HCT116 (cell line): ENCODE measurements at regions not wholly inside any gene's neighbourhood (a gene's known extent, or its start where the extent isn't known, plus 50 kb on each side); places are given as distances from the start of the nearest gene placed in this dataset.

Source experiments
- ATAC-seq: fragments of 200-7000 bp; cut with Tn5 transposase; 2 replicates; pipeline ENCODE4 v1.9.1; 2020; ENCODE audit warnings: mild to moderate bottlenecking, moderate library complexity
- BruUV-seq: library from RNA; stranded (reverse); fragments of 400-500 nt; replicated peaks from 2 replicates; lab custom pipeline; 2021; lab: Mats Ljungman, UMichigan
- CTCF ChIA-PET: fragments of 300-600 bp; sonication (Branson Sonifier 250); formaldehyde crosslinking; loops from one replicate; lab custom pipeline; 2021; ENCODE audit warnings: antibody characterized with exemption; lab: Charles Lee
- POLR2A ChIA-PET: fragments of 300-600, 350-600 bp; sonication (Branson Sonifier 250); formaldehyde crosslinking; loops from one replicate; lab custom pipeline; 2021; ENCODE audit warnings: antibody characterized with exemption; lab: Charles Lee
- RAD21 ChIA-PET, 2 experiments: fragments of 300-600 bp; sonication (Branson Sonifier 250); formaldehyde crosslinking; loops; one replicate each; lab custom pipeline; 2023; ENCODE audit warnings: low total read pairs in 2 of 2; ENCODE audit not compliant: uncharacterized antibody in 2 of 2, unreplicated experiment in 2 of 2, low non-redundant PET in 1 of 2; lab: Charles Lee
- DNase-seq: peaks from one replicate; pipeline ENCODE4 v3.0.0-alpha.2; 2010; ENCODE audit warnings: low read depth, low spot score
- H2AFZ ChIP-seq: fragments of 200-600 bp; shearing (Covaris generic), sonication (generic); 2 replicates; pipeline ENCODE4 v1.6.1; 2017; ENCODE audit warnings: low read depth, mixed run types, mixed read lengths, antibody characterized with exemption, low read length; ENCODE audit not compliant: poor library complexity, severe bottlenecking
- H3K27ac ChIP-seq: 2 replicates; pipeline ENCODE4 v1.5.1; 2012; ENCODE audit warnings: low read depth, low read length
- H3K27me3 ChIP-seq: fragments of 200-600 bp; sonication (generic); 2 replicates; pipeline ENCODE4 v1.6.1; 2016; ENCODE audit warnings: mixed run types, low read length, mixed read lengths; ENCODE audit not compliant: insufficient read depth
- H3K36me3 ChIP-seq, 2 experiments: fragments of 200-500 bp in 1 of 2; fragments of 200-600 bp in 1 of 2; sonication (Bioruptor generic) in 1 of 2; sonication (generic) in 1 of 2; 2 replicates each; pipeline versions ENCODE4 v1.5.1 to v1.6.1; 2014 to 2016; ENCODE audit warnings: low read length in 2 of 2, inconsistent platforms in 1 of 2, mixed read lengths in 1 of 2, mixed run types in 1 of 2; ENCODE audit not compliant: insufficient read depth in 2 of 2, control insufficient read depth in 1 of 2
- H3K4me1 ChIP-seq, 2 experiments: fragments of 200-600 bp in 1 of 2; sonication (generic) in 1 of 2; 2 replicates each; pipeline versions ENCODE4 v1.5.1 to v1.6.1; 2012 to 2017; ENCODE audit warnings: low read length in 2 of 2, inconsistent platforms in 1 of 2, mild to moderate bottlenecking in 1 of 2, mixed read lengths in 1 of 2, mixed run types in 1 of 2, moderate library complexity in 1 of 2; ENCODE audit not compliant: insufficient read depth in 2 of 2, control insufficient read depth in 1 of 2
- H3K4me2 ChIP-seq: fragments of 200-600 bp; sonication (generic); 2 replicates; pipeline ENCODE4 v1.6.1; 2017; ENCODE audit warnings: mixed run types, low read length, mixed read lengths
- H3K4me3 ChIP-seq, 2 experiments: fragments of 200-600 bp in 1 of 2; sonication (generic) in 1 of 2; replicated peaks in 1 of 2; 2 replicates each; pipeline ENCODE4 v1.5.1; 2011 to 2016; ENCODE audit warnings: low read length in 2 of 2, control low read depth in 1 of 2, low read depth in 1 of 2, mild to moderate bottlenecking in 1 of 2, mixed read lengths in 1 of 2, mixed run types in 1 of 2
- H3K79me2 ChIP-seq: fragments of 200-600 bp; sonication (generic); 2 replicates; pipeline ENCODE4 v1.6.1; 2017; ENCODE audit warnings: mild to moderate bottlenecking, mixed run types, low read length, moderate library complexity, mixed read lengths; ENCODE audit not compliant: insufficient read depth
- H3K9ac ChIP-seq: fragments of 200-600 bp; sonication (generic); 2 replicates; pipeline ENCODE4 v1.6.1; 2016; ENCODE audit warnings: low read length, mixed read lengths
- H3K9me2 ChIP-seq: fragments of 200-600 bp; sonication (generic), shearing (Covaris generic); 2 replicates; pipeline ENCODE4 v1.6.1; 2017; ENCODE audit warnings: mixed run types, mild to moderate bottlenecking, moderate library complexity; ENCODE audit not compliant: insufficient read depth
- H3K9me3 ChIP-seq, 2 experiments: fragments of 200-500 bp in 1 of 2; fragments of 200-600 bp in 1 of 2; sonication (Bioruptor generic) in 1 of 2; sonication (generic) in 1 of 2; 2 replicates each; pipeline ENCODE4 v1.6.1; 2014 to 2017; ENCODE audit warnings: low read length in 2 of 2, mixed read lengths in 2 of 2, inconsistent platforms in 1 of 2, low read depth in 1 of 2, mild to moderate bottlenecking in 1 of 2, mixed run types in 1 of 2, moderate library complexity in 1 of 2; ENCODE audit not compliant: control insufficient read depth in 1 of 2, insufficient read depth in 1 of 2
- H4K20me1 ChIP-seq: fragments of 200-600 bp; sonication (generic), shearing (Covaris generic); 2 replicates; pipeline ENCODE4 v1.6.1; 2017; ENCODE audit warnings: mixed run types, mild to moderate bottlenecking, moderate library complexity; ENCODE audit not compliant: insufficient read depth
- EGR1 ChIP-seq: IDR thresholded peaks from 2 replicates; pipeline ENCODE4 v1.6.1; 2012; ENCODE audit warnings: low read depth
- ELF1 ChIP-seq: IDR thresholded peaks from 2 replicates; pipeline ENCODE4 v1.6.1; 2012; ENCODE audit warnings: low read depth, borderline replicate concordance
- JUND ChIP-seq: IDR thresholded peaks from 2 replicates; pipeline ENCODE4 v1.6.1; 2012
- POLR2A ChIP-seq: IDR thresholded peaks from 2 replicates; pipeline ENCODE4 v1.7.0; 2011; ENCODE audit warnings: borderline replicate concordance; ENCODE audit not compliant: insufficient read depth, insufficient read length; ENCODE audit errors: extremely low read depth
- POLR2AphosphoS5 ChIP-seq: IDR thresholded peaks from 2 replicates; pipeline ENCODE4 v1.6.1; 2011; ENCODE audit warnings: mild to moderate bottlenecking, low read depth, low read length, moderate library complexity
- RAD21 ChIP-seq: IDR thresholded peaks from 2 replicates; pipeline ENCODE4 v1.6.1; 2012; ENCODE audit warnings: low read depth, mild to moderate bottlenecking
- REST ChIP-seq: IDR thresholded peaks from 2 replicates; pipeline ENCODE4 v1.6.1; 2012; ENCODE audit warnings: low read depth
- SIN3A ChIP-seq: IDR thresholded peaks from 2 replicates; pipeline ENCODE4 v1.6.1; 2012; ENCODE audit warnings: low read depth
- ZFX ChIP-seq: fragments of 450-650 bp; IDR thresholded peaks from 2 replicates; pipeline ENCODE4 v1.6.1; 2017
- intact Hi-C: fragments of 100-400 bp; cut with micrococcal nuclease; formaldehyde crosslinking; loops from 2 replicates; pipeline ENCODE4 v1.10.0; 2022

DNA sequence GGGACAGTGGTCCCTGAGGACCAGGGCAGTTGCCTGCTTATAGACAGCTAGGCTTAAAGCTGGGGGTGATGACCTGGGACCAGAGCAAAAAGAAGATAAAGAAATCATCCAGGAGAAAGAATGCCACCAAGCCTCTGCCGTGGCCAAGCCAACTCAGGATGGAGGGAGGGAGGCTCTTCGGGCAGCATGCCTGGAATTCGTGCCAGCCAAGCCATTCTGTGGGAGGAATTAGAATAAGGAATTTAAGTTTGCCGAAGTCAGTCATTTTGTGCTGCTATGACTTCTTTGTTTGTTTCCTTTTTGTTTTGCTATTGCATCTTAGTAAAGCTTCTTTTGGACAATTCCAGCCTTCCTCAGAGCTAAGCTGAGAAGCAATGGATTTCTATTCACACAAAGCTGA, 124.1 kb downstream of the EN1 start:
- Histone ChIP-seq H3K27ac (no peak overlapping the region), H3K9me3 (no peaks in the 10 kb centered on the region), H4K20me1 (no peaks in the 10 kb centered on the region), H3K9me2 (no peaks in the 10 kb centered on the region), H3K79me2 (no peaks in the 10 kb centered on the region), H3K27me3 (0 out of 2 replicates have a peak, but pooled peaks cover 7% of the 10 kb centered on the region), H3K4me1 (no peaks in the 10 kb centered on the region), H3K4me3 (no peak overlapping the region), H3K9ac (no peak overlapping the region), H3K36me3 (no peaks in the 10 kb centered on the region), H2AFZ (no peak overlapping the region), H3K4me2 (no peak overlapping the region)
- CTCF ChIA-PET: no interaction called here
- no TSS peak for BruUV-seq
- POLR2A ChIA-PET: no interaction called here
- no peak for ATAC-seq
- DNase-seq: no peak
- intact Hi-C loops: no loop called here
- TF ChIP-seq REST: no peak
- no peak for TF ChIP-seq ELF1
- no peak for TF ChIP-seq ZFX
- no peak for TF ChIP-seq RAD21
- RAD21 ChIA-PET: no interaction called here

DNA sequence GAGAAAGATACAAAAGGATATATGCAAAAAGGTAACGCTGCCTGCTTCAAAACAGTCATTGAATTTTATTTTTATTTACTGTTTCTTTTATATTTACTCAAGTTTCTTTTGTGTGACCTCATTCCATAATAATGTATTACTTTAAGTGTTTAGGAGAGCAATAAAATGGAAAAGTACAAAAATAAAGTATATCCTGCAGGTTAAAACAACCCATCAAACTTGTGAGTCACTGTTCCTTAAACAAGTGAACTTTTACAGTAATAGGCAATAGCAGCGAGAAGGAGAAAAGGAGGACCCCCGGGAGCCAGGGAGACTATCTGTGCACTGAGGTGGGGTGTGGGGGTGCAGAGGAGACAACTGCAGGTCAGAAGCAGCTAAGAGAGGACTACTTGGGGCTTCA, 124.5 kb downstream of the EN1 start:
- Histone ChIP-seq H3K4me1 (no peaks in the 10 kb centered on the region), H3K9ac (no peak overlapping the region), H3K27ac (no peak overlapping the region), H3K27me3 (0 out of 2 replicates have a peak, but pooled peaks cover 12% of the 10 kb centered on the region), H3K4me2 (no peak overlapping the region), H4K20me1 (no peaks in the 10 kb centered on the region), H3K4me3 (no peak overlapping the region), H2AFZ (no peak overlapping the region), H3K79me2 (no peaks in the 10 kb centered on the region), H3K9me3 (no peaks in the 10 kb centered on the region), H3K36me3 (no peaks in the 10 kb centered on the region), H3K9me2 (no peaks in the 10 kb centered on the region)
- no peak for ATAC-seq
- intact Hi-C loops: no loop called here
- no peak for TF ChIP-seq ZFX
- TF ChIP-seq JUND: no peak
- TF ChIP-seq POLR2A: no peak
- TF ChIP-seq SIN3A: no peak
- TF ChIP-seq EGR1: no peak
- TF ChIP-seq POLR2AphosphoS5: no peak
- POLR2A ChIA-PET: no interaction called here
- CTCF ChIA-PET: no interaction called here
- BruUV-seq: no TSS peak
- no peak for DNase-seq
- RAD21 ChIA-PET: no interaction called here
